EH (cell line): ENCODE measurements at regions not wholly inside any gene's neighbourhood (a gene's known extent, or its start where the extent isn't known, plus 50 kb on each side); places are given as distances from the start of the nearest gene placed in this dataset.

Experiments
- DNase-seq: peaks from one replicate; pipeline ENCODE4 v3.0.0-alpha.2; 2015; ENCODE audit warnings: low read depth

- no peak for DNase-seq
Observed at GRCh38 chr17:53168413-53168812, 654.3 kb upstream of the KIF2B start.

GRCh38 chr17:53166731-53167130 is 656.0 kb upstream of the KIF2B start:
- DNase-seq: no peak

GRCh38 chr17:53150101-53150698 is 672.5 kb upstream of the KIF2B start:
- DNase-seq: no peak

- DNase-seq: no peak
Observed at GRCh38 chr17:53149316-53149715, 673.4 kb upstream of the KIF2B start.

GRCh38 chr17:53148058-53148457 is 674.7 kb upstream of the KIF2B start:
- DNase-seq: no peak

- no peak for DNase-seq
Observed at GRCh38 chr17:53142890-53143289, 679.8 kb upstream of the KIF2B start.

GRCh38 chr17:53141731-53142130 is 681.0 kb upstream of the KIF2B start:
- no peak for DNase-seq

GRCh38 chr17:53141280-53141679 is 681.4 kb upstream of the KIF2B start:
- no peak for DNase-seq

- no peak for DNase-seq
Observed at GRCh38 chr17:53137869-53138268, 684.9 kb upstream of the KIF2B start.

- DNase-seq: no peak
Observed at GRCh38 chr17:53135969-53136368, 686.8 kb upstream of the KIF2B start.

GRCh38 chr17:53134548-53134947 is 688.2 kb upstream of the KIF2B start:
- DNase-seq: no peak

GRCh38 chr17:53133876-53134275 is 688.9 kb upstream of the KIF2B start:
- no peak for DNase-seq

GRCh38 chr17:53129863-53130262 is 692.9 kb upstream of the KIF2B start:
- no peak for DNase-seq

- DNase-seq: no peak
Observed at GRCh38 chr17:53127331-53127730, 695.4 kb upstream of the KIF2B start.

- no peak for DNase-seq
Observed at GRCh38 chr17:53122966-53123365, 699.8 kb upstream of the KIF2B start.

GRCh38 chr17:53119773-53120172 is 703.0 kb upstream of the KIF2B start:
- DNase-seq: no peak

- DNase-seq: no peak
Observed at GRCh38 chr17:53118948-53119347, 703.8 kb upstream of the KIF2B start.

- no peak for DNase-seq
Observed at GRCh38 chr17:53106886-53107285, 715.8 kb upstream of the KIF2B start.

GRCh38 chr17:53101706-53102105 is 721.0 kb upstream of the KIF2B start:
- DNase-seq: no peak

- no peak for DNase-seq
Observed at GRCh38 chr17:53100126-53100525, 722.6 kb upstream of the KIF2B start.

GRCh38 chr17:53093391-53093790 is 729.3 kb upstream of the KIF2B start:
- no peak for DNase-seq

- DNase-seq: no peak
Observed at GRCh38 chr17:53092072-53092471, 730.7 kb upstream of the KIF2B start.

GRCh38 chr17:53090770-53091169 is 732.0 kb upstream of the KIF2B start:
- no peak for DNase-seq

GRCh38 chr17:53088481-53088880 is 734.2 kb upstream of the KIF2B start:
- no peak for DNase-seq

- no peak for DNase-seq
Observed at GRCh38 chr17:53061446-53061845, 761.3 kb upstream of the KIF2B start.
